MCF 10A (cell line): ENCODE measurements at regions not wholly inside any gene's neighbourhood (a gene's known extent, or its start where the extent isn't known, plus 50 kb on each side); places are given as distances from the start of the nearest gene placed in this dataset.

Source experiments
- BruUV-seq: library from RNA; stranded (reverse); fragments of 400-500 nt; replicated peaks from 2 replicates; lab custom pipeline; 2021; lab: Mats Ljungman, UMichigan
- CTCF ChIA-PET: fragments of 300-600 bp; sonication (Branson Sonifier 250); formaldehyde crosslinking; extraction: SDS; loops from one replicate; lab custom pipeline; 2021; ENCODE audit warnings: antibody characterized with exemption, inconsistent platforms; lab: Yijun Ruan, JAX
- POLR2A ChIA-PET: fragments of 300-600, 350-650 bp; sonication (Branson Sonifier 250); formaldehyde crosslinking; extraction: SDS; loops from one replicate; lab custom pipeline; 2020; ENCODE audit warnings: antibody characterized with exemption, inconsistent platforms; lab: Yijun Ruan, JAX
- DNase-seq: peaks from one replicate; pipeline ENCODE4 v3.0.0-alpha.2; 2018; ENCODE audit not compliant: unreplicated experiment
- H3K27ac Mint-ChIP-seq: one replicate; pipeline ENCODE4 v1.8.0; 2022; ENCODE audit warnings: mild to moderate bottlenecking, low read depth, mixed read lengths; ENCODE audit not compliant: unreplicated experiment
- H3K27me3 Mint-ChIP-seq: one replicate; pipeline ENCODE4 v1.8.0; 2022; ENCODE audit warnings: mixed read lengths; ENCODE audit not compliant: insufficient read depth, unreplicated experiment
- H3K36me3 Mint-ChIP-seq: one replicate; pipeline ENCODE4 v1.8.0; 2022; ENCODE audit warnings: mild to moderate bottlenecking, moderate library complexity, mixed read lengths; ENCODE audit not compliant: insufficient read depth, unreplicated experiment
- H3K4me1 Mint-ChIP-seq: one replicate; pipeline ENCODE4 v1.8.0; 2022; ENCODE audit warnings: mixed read lengths; ENCODE audit not compliant: insufficient read depth, unreplicated experiment
- H3K4me3 Mint-ChIP-seq: one replicate; pipeline ENCODE4 v1.8.0; 2022; ENCODE audit warnings: mild to moderate bottlenecking, moderate library complexity, mixed read lengths; ENCODE audit not compliant: unreplicated experiment
- H3K9me3 Mint-ChIP-seq: one replicate; pipeline ENCODE4 v1.8.0; 2022; ENCODE audit warnings: mixed read lengths; ENCODE audit not compliant: unreplicated experiment
- intact Hi-C: fragments of 100-400 bp; cut with micrococcal nuclease; formaldehyde crosslinking; loops from 2 replicates; pipeline ENCODE4 v1.14.1; 2022
- TF ChIP-seq, protein P1 (sequence below): fragments of 200-600 bp; IDR thresholded peaks from one replicate; pipeline ENCODE4 v1.8.0; 2022; ENCODE audit warnings: antibody characterized with exemption, mild to moderate bottlenecking; ENCODE audit not compliant: unreplicated experiment

DNA sequence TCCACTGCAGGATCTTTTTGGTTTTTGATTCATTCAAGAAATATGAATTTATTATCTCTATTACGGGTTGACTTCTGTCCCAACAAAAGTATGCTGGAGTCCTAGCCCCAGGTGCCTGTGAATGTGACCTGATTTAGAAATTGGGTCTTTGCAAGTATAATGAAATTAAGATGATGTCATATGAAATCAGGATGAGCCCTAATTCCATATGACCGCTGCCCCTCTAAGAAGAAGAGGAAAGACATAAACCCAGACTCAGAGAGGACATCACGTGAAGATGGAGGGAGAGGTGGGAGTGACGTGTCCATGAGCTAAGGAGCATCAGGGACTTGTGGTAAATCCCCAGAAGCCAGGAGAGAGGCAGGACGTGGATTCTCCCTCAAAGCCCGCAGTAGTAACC is 287.1 kb downstream of the LPIN1 start:
- no peak for DNase-seq
- intact Hi-C loops: no loop called here
- H3K36me3 Mint-ChIP-seq: no peaks in the 10 kb centered on the region
- POLR2A ChIA-PET: no interaction called here
- BruUV-seq: no TSS peak
- peak overlapping the region; percentile 82 for H3K27ac Mint-ChIP-seq
- H3K4me1 Mint-ChIP-seq: peaks cover 6% of the 10 kb centered on the region
- no peak overlapping the region for H3K4me3 Mint-ChIP-seq
- CTCF ChIA-PET: no interaction called here
- no peaks in the 10 kb centered on the region for H3K27me3 Mint-ChIP-seq
- no peaks in the 10 kb centered on the region for H3K9me3 Mint-ChIP-seq
- TF ChIP-seq, protein P1, sequence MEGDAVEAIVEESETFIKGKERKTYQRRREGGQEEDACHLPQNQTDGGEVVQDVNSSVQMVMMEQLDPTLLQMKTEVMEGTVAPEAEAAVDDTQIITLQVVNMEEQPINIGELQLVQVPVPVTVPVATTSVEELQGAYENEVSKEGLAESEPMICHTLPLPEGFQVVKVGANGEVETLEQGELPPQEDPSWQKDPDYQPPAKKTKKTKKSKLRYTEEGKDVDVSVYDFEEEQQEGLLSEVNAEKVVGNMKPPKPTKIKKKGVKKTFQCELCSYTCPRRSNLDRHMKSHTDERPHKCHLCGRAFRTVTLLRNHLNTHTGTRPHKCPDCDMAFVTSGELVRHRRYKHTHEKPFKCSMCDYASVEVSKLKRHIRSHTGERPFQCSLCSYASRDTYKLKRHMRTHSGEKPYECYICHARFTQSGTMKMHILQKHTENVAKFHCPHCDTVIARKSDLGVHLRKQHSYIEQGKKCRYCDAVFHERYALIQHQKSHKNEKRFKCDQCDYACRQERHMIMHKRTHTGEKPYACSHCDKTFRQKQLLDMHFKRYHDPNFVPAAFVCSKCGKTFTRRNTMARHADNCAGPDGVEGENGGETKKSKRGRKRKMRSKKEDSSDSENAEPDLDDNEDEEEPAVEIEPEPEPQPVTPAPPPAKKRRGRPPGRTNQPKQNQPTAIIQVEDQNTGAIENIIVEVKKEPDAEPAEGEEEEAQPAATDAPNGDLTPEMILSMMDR: no peak

DNA sequence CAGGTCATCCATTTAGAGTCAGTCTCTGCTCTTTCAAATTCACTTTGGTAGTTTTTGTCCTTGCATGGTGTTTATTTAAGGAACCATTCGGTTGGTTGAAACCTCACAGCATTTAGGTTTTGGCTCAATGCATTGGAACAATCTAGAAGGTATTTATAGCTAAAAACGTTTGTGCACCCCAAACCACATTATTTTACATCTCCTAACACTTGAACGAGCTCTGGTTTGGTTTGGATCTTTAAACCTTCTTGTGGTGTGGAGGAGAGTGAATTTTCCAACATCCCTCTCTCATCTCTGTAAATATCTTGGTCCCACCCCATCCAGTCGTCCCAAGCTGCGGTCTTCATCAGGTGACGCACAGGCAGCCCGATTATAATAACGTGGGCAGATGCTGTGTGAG is 287.9 kb downstream of the LPIN1 start:
- TF ChIP-seq, protein P1: no peak
- H3K36me3 Mint-ChIP-seq: no peaks in the 10 kb centered on the region
- H3K27ac Mint-ChIP-seq: no peak overlapping the region
- no peak for DNase-seq
- ChIA-PET CTCF (no interaction called here), POLR2A (interaction anchor here (0.6 kb wide), 1 partner anchor 181 kb away, joined by 4 read pairs; no protein-coding TSS in a partner anchor)
- no peaks in the 10 kb centered on the region for H3K27me3 Mint-ChIP-seq
- peaks cover 6% of the 10 kb centered on the region for H3K4me1 Mint-ChIP-seq
- intact Hi-C loops: no loop called here
- BruUV-seq: no TSS peak
- H3K4me3 Mint-ChIP-seq: no peak overlapping the region
- no peaks in the 10 kb centered on the region for H3K9me3 Mint-ChIP-seq

DNA sequence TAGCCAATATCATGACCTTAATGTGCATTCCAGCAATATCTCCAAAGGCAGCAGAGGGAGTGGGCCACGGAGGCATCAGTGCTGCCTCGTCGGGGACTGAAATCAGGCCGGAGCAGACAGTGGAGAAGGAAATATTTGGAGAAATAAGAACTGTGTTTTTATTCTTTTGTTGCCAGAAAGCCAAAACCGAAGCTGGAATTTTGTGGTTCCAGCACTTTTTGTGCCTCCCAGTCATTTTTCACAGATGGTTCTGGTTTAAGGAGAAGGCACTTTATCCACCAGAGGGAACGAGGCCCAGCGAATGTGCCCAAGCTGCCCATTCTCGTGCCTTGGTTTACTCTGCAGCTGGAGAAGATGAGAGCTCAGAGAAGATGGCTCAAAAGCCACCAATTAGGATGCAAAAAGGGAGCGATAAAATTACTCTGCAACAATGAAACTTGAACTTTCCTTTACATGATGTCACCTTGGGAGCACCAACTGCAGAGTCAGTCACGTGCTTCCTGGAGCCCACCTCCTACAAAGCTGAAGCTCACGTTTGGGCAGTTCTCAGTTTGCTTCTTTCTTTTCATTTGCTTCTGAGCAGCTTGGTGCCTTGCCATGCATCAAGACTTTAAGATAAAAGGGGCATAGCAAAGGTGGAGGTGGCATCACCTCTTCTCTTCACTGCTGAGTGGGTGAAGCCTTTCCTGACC is 288.7 kb downstream of the LPIN1 start:
- intact Hi-C loops: no loop called here
- no TSS peak for BruUV-seq
- ChIA-PET POLR2A (no interaction called here), CTCF (no interaction called here)
- H3K27me3 Mint-ChIP-seq: no peaks in the 10 kb centered on the region
- DNase-seq: no peak
- H3K36me3 Mint-ChIP-seq: no peaks in the 10 kb centered on the region
- peaks cover 6% of the 10 kb centered on the region for H3K4me1 Mint-ChIP-seq
- H3K9me3 Mint-ChIP-seq: no peaks in the 10 kb centered on the region
- H3K27ac Mint-ChIP-seq: no peak overlapping the region
- H3K4me3 Mint-ChIP-seq: no peak overlapping the region
- TF ChIP-seq, protein P1: no peak

DNA sequence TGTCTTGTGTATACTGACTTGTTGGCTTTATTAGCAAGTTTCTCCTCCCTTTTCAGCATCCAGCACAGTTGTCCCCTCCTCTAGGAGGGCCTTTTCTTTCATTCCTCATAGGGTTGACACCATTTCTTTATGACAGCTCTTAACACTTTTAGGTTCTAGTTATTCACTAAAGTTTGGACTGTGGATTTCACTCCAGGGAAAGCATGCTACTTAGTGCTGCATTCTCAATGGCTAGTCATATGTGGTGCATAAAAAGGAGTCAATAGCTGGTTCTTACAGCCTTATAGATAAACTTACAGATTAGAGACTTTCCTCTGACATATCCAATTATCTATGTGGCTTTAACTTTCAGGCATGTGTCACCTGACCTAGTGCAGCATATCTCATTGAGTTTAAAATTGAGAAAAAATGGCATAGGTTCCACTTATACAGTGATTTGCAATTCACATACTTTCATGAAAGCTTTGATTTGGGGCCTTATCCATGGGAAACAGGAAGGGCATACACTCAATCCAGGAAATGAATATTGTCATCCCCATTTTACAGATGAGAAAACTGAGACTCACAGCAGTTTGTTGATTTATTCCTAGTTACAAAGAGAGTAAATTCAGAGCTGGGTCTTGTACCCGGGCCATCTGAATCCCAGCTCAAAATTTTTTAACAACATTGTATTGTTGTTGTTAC is 289.7 kb downstream of the LPIN1 start:
- CTCF ChIA-PET: no interaction called here
- POLR2A ChIA-PET: no interaction called here
- H3K9me3 Mint-ChIP-seq: no peaks in the 10 kb centered on the region
- H3K4me3 Mint-ChIP-seq: no peak overlapping the region
- peaks cover 6% of the 10 kb centered on the region for H3K4me1 Mint-ChIP-seq
- TF ChIP-seq, protein P1: no peak
- DNase-seq: no peak
- BruUV-seq: no TSS peak
- no peaks in the 10 kb centered on the region for H3K36me3 Mint-ChIP-seq
- intact Hi-C loops: no loop called here
- H3K27ac Mint-ChIP-seq: no peak overlapping the region
- H3K27me3 Mint-ChIP-seq: no peaks in the 10 kb centered on the region
